ENCODE measurements at regions not wholly inside any gene's neighbourhood (a gene's known extent, or its start where the extent isn't known, plus 50 kb on each side); places are given as distances from the start of the nearest gene placed in this dataset.

DNA sequence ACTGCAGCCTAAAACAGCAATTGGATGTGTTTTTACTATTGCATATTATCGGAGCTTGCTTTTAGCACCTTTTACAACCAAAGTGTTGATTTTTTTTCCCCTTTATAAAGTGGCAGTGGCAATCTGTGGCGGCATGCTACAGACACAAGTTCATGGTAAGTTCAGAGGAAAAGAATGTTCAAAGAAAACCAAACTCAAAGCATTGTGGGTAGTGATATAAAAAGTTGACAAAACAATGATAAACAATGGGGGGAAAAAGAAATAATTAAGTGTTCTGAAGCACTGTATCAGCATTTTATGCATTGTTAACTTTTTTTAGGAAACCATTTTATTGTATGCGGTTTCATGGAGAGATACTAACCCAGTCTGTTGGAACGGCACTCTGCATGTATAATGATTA, 492.0 kb upstream of the SOX5 start:
- Mint-ChIP-seq H3K9me3 (0 out of 2 replicates have a peak, but pooled peaks cover 3% of the 10 kb centered on the region), H3K4me3 (no peak overlapping the region), H3K4me1 (peaks cover 24% of the 10 kb centered on the region), H3K27me3 (ENCODE audit: low read depth) (no peaks in the 10 kb centered on the region), H3K27ac (no peak overlapping the region), H3K36me3 (no peaks in the 10 kb centered on the region)
- no peak for DNase-seq (ENCODE audit: low spot score)
- no peak for ATAC-seq
- no peak for TF ChIP-seq ZNF138 (CRISPR knock-in tag; conservative IDR thresholded peaks at IDR 0.05)
- no peak for TF ChIP-seq NR1H2 (CRISPR knock-in tag; IDR thresholded peaks at IDR 0.05)
- TF ChIP-seq, protein P1, sequence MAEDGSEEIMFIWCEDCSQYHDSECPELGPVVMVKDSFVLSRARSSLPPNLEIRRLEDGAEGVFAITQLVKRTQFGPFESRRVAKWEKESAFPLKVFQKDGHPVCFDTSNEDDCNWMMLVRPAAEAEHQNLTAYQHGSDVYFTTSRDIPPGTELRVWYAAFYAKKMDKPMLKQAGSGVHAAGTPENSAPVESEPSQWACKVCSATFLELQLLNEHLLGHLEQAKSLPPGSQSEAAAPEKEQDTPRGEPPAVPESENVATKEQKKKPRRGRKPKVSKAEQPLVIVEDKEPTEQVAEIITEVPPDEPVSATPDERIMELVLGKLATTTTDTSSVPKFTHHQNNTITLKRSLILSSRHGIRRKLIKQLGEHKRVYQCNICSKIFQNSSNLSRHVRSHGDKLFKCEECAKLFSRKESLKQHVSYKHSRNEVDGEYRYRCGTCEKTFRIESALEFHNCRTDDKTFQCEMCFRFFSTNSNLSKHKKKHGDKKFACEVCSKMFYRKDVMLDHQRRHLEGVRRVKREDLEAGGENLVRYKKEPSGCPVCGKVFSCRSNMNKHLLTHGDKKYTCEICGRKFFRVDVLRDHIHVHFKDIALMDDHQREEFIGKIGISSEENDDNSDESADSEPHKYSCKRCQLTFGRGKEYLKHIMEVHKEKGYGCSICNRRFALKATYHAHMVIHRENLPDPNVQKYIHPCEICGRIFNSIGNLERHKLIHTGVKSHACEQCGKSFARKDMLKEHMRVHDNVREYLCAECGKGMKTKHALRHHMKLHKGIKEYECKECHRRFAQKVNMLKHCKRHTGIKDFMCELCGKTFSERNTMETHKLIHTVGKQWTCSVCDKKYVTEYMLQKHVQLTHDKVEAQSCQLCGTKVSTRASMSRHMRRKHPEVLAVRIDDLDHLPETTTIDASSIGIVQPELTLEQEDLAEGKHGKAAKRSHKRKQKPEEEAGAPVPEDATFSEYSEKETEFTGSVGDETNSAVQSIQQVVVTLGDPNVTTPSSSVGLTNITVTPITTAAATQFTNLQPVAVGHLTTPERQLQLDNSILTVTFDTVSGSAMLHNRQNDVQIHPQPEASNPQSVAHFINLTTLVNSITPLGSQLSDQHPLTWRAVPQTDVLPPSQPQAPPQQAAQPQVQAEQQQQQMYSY (CRISPR knock-in tag; IDR thresholded peaks at IDR 0.05), result no peak
- TF ChIP-seq CREB1 (CRISPR knock-in tag; IDR thresholded peaks at IDR 0.05), result no peak
- TF ChIP-seq, protein P2, sequence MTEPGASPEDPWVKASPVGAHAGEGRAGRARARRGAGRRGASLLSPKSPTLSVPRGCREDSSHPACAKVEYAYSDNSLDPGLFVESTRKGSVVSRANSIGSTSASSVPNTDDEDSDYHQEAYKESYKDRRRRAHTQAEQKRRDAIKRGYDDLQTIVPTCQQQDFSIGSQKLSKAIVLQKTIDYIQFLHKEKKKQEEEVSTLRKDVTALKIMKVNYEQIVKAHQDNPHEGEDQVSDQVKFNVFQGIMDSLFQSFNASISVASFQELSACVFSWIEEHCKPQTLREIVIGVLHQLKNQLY (CRISPR knock-in tag; IDR thresholded peaks at IDR 0.05), result no peak
- TF ChIP-seq KAT7 (CRISPR knock-in tag; IDR thresholded peaks at IDR 0.05; ENCODE audit: borderline replicate concordance), result no peak
- TF ChIP-seq JUN (CRISPR knock-in tag; IDR thresholded peaks at IDR 0.05), result no peak
- TF ChIP-seq, protein P3, sequence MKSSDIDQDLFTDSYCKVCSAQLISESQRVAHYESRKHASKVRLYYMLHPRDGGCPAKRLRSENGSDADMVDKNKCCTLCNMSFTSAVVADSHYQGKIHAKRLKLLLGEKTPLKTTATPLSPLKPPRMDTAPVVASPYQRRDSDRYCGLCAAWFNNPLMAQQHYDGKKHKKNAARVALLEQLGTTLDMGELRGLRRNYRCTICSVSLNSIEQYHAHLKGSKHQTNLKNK (CRISPR knock-in tag; IDR thresholded peaks at IDR 0.05), result no peak
- POLR2A ChIA-PET, result no interaction called here
- CTCF ChIA-PET, result no interaction called here

DNA sequence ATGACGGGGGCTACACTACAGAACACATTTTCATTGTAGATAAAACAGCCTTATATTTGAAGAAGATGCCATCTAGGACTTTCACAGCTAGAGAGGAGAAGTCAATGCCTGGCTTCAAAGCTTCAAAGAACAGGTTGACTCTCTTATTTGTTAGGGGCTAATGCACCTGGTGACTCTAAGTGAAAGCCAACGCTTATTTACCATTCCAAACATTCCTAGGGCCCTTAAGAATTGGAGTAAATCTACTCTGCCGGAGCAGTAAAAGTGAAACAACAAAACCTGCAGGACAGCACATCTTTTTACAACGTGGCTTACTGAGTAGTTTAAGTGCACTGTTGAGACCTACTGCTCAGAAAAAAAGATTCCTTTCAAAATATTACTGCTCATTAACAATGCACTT, 487.2 kb upstream of the SOX5 start:
- no peak for DNase-seq (ENCODE audit: low spot score)
- CTCF ChIA-PET, result interaction anchor here (0.6 kb wide), 1 partner anchor 81 kb away, joined by 5 read pairs; no protein-coding TSS in a partner anchor
- H3K9me3 Mint-ChIP-seq, result 0 out of 2 replicates have a peak, but pooled peaks cover 3% of the 10 kb centered on the region
- peaks cover 9% of the 10 kb centered on the region for H3K4me1 Mint-ChIP-seq
- no peaks in the 10 kb centered on the region for H3K27me3 Mint-ChIP-seq (ENCODE audit: low read depth)
- H3K36me3 Mint-ChIP-seq, result no peaks in the 10 kb centered on the region
- no peak overlapping the region for H3K27ac Mint-ChIP-seq
- ATAC-seq, result peak; percentile 55; the same call in 1 of the 2 replicates
- no peak overlapping the region for H3K4me3 Mint-ChIP-seq
- POLR2A ChIA-PET, result no interaction called here
- TF ChIP-seq, protein P4, sequence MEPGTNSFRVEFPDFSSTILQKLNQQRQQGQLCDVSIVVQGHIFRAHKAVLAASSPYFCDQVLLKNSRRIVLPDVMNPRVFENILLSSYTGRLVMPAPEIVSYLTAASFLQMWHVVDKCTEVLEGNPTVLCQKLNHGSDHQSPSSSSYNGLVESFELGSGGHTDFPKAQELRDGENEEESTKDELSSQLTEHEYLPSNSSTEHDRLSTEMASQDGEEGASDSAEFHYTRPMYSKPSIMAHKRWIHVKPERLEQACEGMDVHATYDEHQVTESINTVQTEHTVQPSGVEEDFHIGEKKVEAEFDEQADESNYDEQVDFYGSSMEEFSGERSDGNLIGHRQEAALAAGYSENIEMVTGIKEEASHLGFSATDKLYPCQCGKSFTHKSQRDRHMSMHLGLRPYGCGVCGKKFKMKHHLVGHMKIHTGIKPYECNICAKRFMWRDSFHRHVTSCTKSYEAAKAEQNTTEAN (CRISPR knock-in tag; IDR thresholded peaks at IDR 0.05), result no peak
- TF ChIP-seq ZNF396 (CRISPR knock-in tag; IDR thresholded peaks at IDR 0.05; ENCODE audit: borderline replicate concordance), result no peak
- TF ChIP-seq, protein P5, sequence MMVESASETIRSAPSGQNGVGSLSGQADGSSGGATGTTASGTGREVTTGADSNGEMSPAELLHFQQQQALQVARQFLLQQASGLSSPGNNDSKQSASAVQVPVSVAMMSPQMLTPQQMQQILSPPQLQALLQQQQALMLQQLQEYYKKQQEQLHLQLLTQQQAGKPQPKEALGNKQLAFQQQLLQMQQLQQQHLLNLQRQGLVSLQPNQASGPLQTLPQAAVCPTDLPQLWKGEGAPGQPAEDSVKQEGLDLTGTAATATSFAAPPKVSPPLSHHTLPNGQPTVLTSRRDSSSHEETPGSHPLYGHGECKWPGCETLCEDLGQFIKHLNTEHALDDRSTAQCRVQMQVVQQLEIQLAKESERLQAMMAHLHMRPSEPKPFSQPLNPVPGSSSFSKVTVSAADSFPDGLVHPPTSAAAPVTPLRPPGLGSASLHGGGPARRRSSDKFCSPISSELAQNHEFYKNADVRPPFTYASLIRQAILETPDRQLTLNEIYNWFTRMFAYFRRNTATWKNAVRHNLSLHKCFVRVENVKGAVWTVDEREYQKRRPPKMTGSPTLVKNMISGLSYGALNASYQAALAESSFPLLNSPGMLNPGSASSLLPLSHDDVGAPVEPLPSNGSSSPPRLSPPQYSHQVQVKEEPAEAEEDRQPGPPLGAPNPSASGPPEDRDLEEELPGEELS (CRISPR knock-in tag; IDR thresholded peaks at IDR 0.05), result no peak
- TF ChIP-seq ZNF232 (CRISPR knock-in tag; IDR thresholded peaks at IDR 0.05), result no peak
- TF ChIP-seq, protein P6, sequence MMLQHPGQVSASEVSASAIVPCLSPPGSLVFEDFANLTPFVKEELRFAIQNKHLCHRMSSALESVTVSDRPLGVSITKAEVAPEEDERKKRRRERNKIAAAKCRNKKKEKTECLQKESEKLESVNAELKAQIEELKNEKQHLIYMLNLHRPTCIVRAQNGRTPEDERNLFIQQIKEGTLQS (CRISPR knock-in tag; conservative IDR thresholded peaks at IDR 0.05), result no peak
- no peak for TF ChIP-seq ZNF121 (CRISPR knock-in tag; IDR thresholded peaks at IDR 0.05)
- TF ChIP-seq, protein P7, sequence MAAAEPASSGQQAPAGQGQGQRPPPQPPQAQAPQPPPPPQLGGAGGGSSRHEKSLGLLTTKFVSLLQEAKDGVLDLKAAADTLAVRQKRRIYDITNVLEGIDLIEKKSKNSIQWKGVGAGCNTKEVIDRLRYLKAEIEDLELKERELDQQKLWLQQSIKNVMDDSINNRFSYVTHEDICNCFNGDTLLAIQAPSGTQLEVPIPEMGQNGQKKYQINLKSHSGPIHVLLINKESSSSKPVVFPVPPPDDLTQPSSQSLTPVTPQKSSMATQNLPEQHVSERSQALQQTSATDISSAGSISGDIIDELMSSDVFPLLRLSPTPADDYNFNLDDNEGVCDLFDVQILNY (CRISPR knock-in tag; IDR thresholded peaks at IDR 0.05), result no peak
- no peak for TF ChIP-seq MYBL2 (CRISPR knock-in tag; IDR thresholded peaks at IDR 0.05)
- TF ChIP-seq IRF2 (CRISPR knock-in tag; IDR thresholded peaks at IDR 0.05; ENCODE audit: borderline replicate concordance, low read depth), result no peak
- no peak for TF ChIP-seq MXD4 (CRISPR knock-in tag; IDR thresholded peaks at IDR 0.05; ENCODE audit: borderline replicate concordance)
- TF ChIP-seq, protein P8, sequence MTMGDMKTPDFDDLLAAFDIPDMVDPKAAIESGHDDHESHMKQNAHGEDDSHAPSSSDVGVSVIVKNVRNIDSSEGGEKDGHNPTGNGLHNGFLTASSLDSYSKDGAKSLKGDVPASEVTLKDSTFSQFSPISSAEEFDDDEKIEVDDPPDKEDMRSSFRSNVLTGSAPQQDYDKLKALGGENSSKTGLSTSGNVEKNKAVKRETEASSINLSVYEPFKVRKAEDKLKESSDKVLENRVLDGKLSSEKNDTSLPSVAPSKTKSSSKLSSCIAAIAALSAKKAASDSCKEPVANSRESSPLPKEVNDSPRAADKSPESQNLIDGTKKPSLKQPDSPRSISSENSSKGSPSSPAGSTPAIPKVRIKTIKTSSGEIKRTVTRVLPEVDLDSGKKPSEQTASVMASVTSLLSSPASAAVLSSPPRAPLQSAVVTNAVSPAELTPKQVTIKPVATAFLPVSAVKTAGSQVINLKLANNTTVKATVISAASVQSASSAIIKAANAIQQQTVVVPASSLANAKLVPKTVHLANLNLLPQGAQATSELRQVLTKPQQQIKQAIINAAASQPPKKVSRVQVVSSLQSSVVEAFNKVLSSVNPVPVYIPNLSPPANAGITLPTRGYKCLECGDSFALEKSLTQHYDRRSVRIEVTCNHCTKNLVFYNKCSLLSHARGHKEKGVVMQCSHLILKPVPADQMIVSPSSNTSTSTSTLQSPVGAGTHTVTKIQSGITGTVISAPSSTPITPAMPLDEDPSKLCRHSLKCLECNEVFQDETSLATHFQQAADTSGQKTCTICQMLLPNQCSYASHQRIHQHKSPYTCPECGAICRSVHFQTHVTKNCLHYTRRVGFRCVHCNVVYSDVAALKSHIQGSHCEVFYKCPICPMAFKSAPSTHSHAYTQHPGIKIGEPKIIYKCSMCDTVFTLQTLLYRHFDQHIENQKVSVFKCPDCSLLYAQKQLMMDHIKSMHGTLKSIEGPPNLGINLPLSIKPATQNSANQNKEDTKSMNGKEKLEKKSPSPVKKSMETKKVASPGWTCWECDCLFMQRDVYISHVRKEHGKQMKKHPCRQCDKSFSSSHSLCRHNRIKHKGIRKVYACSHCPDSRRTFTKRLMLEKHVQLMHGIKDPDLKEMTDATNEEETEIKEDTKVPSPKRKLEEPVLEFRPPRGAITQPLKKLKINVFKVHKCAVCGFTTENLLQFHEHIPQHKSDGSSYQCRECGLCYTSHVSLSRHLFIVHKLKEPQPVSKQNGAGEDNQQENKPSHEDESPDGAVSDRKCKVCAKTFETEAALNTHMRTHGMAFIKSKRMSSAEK (CRISPR knock-in tag; IDR thresholded peaks at IDR 0.05; ENCODE audit: borderline replicate concordance), result no peak
- TF ChIP-seq, protein P9, sequence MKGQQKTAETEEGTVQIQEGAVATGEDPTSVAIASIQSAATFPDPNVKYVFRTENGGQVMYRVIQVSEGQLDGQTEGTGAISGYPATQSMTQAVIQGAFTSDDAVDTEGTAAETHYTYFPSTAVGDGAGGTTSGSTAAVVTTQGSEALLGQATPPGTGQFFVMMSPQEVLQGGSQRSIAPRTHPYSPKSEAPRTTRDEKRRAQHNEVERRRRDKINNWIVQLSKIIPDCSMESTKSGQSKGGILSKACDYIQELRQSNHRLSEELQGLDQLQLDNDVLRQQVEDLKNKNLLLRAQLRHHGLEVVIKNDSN (CRISPR knock-in tag; IDR thresholded peaks at IDR 0.05), result no peak
- TF ChIP-seq NR3C1 (CRISPR knock-in tag; conservative IDR thresholded peaks at IDR 0.05; ENCODE audit: low read depth), result no peak

All from WTC11 (cell line).